Activated CD4-positive, alpha-beta T cell treated with anti-CD3 and anti-CD28 coated beads for 24 hours (primary cell): ENCODE measurements at regions not wholly inside any gene's neighbourhood (a gene's known extent, or its start where the extent isn't known, plus 50 kb on each side); places are given as distances from the start of the nearest gene placed in this dataset.

Experiments used
- DNase-seq, 2 donors: peaks; one replicate each; pipeline ENCODE4 v3.0.0-alpha.2; 2020; ENCODE audit warnings: low read depth in 2 of 2

DNA sequence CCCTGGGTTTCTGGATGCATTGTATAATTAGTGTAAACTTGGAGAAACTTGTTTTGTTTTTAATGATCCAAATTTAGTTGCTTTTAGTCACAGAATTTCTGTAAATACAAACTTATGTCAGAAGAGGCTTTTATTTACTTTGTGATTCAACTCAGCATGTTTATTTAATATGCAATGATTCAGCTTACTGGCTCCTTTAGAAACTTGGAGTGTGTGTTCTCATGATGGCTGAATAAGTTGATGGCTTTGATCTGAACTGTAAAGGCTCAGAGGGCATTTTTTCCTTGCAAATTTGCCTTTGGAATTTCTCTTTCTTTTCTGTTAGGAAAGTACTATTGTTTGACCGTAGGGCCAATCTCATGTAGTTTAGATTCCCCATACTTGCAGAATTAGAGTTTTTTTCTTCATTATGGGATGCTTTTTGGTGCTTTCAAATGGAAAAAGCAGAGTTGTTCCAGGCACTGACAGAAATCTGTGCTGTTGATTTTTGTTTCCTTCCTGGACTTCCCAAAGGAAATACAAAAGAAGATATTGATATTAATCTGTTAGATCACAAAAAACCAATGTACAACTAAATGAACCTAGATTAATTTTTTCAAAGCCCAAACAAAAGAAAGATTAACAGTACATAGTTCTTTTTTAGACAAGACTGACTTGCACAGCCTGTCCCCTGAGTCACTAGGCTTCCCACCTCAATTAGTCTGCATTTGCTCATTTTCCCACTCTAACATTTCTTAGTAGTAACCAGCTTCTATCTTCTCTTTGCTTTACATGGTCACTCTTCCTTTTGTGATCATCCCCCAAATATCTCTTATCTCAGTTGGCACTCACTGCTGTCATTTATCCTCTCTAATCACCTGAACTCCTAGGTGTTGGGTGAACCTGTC lies 96.8 kb upstream of the AGR3 start:
- no peak for DNase-seq

DNA sequence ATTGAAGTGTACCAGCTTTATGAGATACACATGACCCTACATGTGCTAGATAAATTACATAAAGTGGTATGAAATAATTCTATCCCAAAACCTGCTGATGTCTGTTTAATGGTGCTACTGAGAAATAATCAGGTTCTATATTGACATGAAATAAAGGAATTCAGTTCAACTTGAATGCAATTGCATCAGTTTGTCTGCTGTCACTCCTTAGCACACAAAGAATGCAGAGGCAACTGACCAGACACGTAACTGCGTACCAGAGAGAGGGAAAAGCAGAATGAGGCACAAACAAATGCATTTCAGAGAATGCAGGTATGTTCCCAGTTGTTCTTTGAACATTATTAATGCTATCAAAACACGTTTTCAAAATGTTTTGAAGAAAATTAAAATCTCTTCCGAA lies 98.8 kb upstream of the AGR3 start:
- no peak for DNase-seq

DNA sequence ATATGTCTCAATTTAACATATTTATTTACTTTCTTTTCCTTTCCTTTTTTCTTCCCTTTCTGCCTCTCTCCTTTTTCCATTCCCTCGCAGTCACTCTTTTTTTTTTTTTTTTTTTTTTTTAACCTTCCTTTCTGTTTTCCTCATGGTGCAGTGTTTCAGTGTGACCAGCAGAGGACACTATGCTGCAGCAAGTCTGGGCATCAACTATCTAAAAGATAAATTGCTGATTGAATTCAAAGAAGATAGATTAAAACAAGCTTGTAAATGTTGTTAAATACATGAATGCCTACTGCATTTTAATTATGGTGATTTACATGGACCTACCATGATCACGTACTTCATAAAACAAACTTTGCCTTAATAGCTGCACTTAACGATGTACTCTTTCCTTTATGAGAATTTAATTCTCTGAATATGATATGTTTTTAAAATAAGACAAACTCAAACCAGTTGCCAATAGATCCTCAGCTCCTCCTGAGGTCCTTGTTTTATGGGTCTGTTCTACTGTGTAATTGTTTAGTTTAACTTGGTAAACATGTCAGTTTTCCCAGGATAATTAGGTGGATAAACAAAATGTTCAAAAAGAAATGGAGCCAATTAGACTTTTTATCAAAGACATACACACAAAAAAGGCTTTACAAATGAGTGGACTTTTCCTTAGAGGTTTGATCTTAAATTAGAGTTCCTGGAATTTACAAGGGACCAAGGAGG lies 101.0 kb upstream of the AGR3 start:
- DNase-seq: no peak

DNA sequence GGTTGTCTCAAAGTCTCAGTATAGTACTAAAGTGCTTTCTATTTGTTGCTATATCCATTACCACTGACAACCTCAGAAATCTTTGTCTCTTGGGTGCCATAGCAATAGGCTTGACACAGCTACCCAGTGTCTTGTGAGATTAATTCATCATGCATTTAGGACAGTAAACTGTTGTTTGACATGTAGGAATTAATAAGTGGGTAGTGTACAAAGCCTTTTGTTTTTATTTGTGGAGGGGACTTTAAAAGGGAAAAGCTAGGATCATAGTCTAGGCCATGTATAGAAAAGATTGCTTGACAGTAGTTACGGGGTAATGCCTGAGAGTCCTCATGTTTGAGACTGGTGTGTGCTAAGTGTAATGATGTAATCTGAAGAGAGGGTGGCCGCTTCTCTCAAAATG lies 102.6 kb upstream of the AGR3 start:
- DNase-seq: no peak

DNA sequence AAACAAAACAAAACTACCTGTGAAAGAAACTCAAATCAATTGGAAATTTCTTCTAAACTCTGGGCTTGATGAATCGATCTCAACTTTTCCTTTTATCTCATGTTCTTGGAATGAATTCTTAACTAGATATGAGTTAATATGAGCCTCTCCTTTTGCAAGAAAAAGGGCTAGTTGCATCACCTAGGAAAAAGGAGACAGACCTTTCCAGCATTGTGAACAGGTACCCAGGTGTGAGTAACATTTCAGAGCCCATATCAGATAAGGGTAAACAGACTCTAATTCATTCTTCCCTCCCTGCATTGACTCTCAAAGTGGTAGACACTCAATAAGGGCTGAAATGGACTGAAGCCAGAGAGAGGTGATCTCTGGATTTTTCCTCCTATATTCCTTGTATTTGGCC lies 103.8 kb upstream of the AGR3 start:
- no peak for DNase-seq

DNA sequence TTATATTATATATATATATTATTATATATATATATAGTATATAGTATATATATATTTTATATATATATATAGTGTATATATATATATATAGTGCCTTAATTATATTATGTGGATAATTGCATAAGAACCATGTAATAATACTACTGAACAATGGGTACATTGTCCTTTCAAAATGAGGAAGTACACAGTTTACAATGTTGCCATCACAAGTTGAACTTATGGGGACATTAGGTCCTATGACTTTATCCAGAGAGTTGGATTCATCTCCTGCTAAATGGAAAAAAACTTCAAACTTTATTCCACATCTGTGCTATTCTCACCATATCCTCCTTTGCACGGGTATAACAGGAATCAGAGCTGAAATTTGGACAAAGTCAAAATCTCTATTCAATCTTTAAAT lies 105.0 kb upstream of the AGR3 start:
- DNase-seq: no peak

DNA sequence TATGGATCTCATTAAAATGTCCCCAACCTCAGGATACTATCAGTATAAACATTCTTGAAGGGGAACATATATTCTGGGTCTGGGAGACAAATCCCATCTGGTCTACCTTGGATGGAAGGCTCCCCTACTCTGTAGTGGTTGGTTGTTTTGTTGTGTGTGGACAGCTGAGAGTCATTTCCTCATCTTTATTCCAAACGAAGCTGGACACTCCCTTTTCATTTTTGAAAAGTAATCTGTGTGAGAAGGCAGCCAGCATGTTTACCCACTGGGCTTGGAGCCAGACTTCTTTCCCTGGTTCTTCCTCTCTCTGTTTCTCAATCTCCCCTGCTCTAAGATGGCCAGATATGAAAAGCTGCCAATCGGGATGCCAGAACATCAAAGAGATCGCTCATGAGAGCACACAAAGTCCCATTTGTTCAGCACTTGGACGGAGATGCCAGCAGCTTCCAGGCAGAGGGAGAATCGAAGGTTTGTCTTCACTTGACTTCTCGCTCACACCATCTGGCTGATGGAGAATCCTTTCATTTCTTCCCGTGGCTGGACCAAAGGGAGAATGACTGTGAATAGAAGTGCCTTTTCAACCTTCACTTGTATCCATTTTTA lies 108.1 kb upstream of the AGR3 start:
- no peak for DNase-seq

DNA sequence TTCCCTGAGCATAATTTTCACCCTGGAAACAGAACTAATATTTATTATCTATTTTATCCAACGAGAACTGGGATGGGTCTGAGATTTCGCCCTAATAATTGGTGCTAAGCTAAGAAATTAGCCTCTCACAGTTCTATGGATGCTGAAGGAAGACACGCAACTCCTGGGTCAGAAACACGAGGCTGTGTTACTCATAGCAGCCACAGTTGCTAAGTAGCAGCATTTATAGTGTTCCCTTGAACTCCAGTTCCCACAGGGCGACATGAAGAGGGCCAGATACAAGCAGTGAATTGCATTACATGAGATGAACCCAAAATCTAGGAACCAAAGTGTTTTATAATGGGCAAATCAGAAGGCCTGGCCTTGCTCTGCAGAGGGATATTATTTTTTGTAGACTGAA lies 109.8 kb upstream of the AGR3 start:
- DNase-seq: no peak

DNA sequence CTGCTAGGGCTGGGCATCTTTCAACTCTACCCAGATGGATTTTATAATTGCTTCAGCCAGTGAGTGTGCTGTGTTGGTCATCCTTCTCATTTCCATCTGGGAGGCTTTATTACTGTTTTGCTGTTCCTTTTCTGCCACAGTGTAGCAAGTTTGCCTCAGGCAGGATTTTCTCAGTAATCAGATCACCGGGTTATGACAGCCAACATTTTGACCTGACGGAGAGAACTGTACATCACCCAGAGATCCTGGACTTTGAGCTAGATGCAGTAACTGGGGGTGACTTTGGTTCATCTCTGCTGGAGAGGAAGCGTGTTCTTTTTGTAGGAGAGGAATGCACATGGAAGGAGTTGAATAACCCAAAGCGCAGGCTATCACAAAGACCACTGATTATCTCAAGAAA lies 111.8 kb upstream of the AGR3 start:
- no peak for DNase-seq

DNA sequence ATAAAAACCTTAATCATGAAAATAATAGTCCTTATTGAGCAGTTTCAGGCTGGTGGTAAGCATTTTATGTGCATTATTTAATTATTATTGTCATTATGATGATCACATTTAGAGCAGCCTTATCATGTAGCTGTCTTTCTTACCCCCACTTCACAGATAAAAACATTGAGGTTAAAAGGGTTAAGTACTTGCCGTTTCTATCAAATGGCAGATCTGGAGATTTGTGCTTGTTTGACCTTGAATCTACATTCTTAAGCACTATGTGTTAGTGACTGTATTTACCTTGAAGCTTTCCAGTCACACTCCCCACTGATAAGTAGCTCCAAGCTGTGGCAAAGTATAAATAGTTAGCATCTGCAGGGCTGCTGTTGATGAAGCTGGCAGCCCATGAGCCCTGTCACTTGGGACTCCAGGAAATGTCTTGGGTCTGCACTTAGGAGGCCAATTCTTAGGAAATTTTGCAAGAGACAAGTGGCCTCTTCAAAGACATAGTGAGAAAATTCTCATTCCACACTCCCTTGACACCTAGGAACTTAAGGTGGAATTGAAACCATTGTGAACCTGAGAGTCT lies 116.8 kb upstream of the AGR3 start:
- DNase-seq: no peak

DNA sequence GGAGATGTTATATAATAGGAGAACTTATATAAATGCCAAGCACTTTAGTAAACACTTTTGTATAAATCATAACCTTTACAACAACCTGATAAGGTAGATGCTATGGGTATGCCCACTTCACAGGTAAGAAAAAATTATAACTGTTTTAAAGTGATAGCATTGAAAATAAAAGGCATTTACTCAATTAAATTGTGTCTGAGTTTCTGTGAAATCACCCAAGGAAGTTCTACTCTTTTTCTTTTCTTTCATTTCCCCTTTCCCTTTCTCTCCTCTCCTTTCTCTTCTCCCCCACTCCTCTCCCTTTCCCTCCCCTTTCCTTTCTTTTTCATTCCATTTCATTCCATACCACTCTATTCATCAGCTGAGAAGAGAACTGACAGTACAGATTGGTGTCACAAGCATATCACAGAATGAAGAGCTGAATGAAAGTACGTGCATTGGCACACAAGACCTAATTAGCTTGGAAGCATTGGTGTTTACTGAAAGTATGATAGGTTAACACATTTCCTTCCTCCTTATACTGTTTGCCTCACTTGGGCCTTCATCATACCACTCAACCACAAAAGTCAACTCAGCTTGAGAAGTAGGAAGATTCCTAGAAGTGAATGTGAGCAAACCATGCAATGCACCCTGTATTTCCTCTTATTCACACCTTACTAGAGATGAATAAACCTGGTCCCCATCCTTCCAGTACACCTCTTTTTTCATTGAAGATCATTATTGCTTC lies 117.9 kb upstream of the AGR3 start:
- no peak for DNase-seq

DNA sequence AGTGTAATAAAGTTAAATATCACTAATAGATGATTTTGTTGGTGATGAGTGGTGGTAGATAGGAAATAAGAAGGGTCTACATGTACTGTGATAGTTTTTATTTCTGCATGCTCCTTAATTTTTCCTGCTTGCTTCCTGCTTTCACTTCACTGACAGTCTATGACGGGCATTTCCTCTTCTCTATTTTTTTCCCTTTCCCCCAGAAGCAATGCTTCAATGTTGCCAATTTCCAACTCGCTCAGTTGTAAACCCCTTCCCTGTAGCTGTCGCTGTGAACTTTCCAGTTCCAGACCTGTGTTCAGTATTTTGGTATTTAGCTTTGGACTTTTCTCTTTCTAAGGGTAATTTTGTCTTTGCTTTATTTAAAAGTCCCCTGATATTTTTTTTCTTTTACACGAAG lies 123.5 kb upstream of the AGR3 start:
- no peak for DNase-seq

DNA sequence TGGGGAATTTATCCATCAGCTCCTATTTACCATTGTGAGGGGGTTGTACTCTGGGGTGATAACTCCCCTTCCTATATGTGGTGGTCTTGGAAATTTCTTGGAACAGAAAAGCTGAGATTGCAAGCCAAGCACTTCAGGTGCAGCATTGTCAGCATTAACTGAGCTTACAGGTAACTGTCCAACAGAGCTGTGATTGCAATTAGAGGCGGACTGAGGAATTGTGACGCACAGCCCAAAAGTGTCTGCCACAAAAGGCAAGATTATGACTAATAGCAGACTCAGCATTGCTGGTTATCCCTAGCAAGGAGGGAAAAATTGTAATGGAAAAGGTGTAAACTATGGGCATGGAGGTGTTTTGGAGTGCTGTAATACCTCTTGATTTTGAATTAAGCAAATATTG lies 126.1 kb upstream of the AGR3 start:
- DNase-seq: no peak

DNA sequence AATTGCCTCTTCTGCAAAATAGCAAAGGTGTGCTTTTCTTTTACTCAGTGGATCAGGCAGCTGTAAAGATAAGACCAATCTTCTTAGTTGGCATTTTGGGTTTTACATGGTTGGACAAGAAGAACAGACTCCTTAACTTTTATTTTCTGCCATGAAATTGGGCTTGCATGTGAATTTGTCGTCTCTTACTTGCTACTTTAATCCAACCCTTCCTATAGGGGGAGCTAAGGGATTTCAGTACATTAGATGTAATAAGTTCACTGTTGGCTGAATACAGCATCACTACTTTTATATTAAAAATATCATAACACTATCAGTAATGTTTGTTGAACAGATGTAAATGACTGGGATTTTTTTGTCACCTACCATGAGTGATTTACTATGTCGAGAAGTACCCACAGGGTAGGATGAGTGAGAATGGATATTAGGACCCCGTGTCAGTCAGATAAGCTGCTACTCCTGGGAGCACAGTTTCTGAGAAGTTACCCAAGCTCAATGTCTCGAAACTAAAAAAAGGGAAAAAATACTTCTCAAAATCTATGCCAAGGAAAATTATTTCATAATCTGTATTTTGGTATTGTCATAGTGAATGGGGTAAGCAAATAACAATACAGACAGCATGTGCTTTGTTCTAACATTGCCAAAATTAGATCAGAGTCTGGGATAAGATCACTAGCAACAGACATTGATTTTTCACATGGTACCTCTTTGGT lies 127.4 kb upstream of the AGR3 start:
- DNase-seq: no peak

DNA sequence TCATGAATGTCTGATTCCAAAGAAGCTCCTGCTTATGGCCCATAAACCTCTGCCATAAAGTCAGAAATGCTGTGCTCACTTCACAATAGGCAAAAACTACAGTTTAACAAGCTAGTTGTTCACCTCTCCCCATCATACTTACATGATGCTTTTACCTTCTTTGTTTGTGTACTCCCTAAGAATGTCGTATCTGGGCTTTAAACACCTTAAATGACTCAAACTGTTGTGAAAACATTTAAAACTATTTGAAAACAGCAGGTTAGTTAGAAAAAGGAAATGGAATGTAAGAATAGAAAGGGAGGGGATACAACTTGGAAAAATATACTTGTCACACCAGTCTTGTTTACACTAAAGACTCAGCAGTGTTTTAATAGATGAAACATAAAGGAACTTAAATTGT lies 128.2 kb upstream of the AGR3 start:
- no peak for DNase-seq

DNA sequence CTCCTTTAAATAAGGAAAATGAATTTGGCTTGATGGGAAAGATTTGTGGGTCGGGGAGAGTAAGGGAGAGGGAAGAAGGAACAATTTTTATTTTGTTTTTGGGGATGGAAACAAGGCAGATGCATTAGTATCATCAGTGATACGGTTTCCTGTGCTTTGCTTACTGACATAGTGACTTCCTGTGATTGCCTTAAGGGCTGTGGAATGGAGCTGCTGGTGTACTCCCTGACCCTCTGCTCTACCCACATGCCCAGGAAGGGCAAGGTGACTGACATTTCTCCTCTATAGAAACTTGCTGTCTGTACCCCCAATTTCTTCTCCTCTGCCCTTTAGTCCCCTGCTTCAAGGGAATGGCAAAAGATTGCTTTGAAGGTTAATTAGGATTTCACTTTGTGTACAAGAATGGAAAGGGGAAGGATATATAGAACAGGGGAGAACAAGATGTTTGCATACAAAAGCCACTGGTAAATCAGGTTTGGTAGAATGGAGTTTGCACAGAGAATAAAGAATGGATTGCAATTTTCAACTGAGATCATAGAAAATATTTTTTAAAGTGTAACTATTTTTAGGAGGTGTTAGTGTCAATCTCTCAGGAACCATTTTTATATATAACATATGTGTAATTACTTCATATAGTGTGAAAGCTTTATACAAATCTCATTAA lies 129.0 kb upstream of the AGR3 start:
- no peak for DNase-seq

DNA sequence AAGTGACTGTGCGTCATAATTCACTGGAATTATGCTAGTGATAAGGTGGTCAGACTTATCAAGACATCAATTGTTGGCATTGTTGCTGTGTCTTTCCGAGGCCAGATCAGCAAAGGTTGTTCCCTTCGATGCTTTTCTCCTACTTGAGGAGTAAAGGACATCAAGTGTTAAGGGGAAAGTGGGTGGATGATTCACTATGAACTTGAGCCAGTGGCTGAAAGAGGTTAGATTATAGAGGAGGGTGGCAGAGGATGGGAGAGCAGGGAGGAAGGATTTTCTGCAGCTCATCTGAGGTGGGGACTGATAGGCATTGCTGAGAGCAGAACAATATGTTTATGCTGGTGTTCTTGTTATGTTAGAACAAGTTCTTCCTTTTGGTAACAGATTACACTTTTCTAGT lies 131.4 kb upstream of the AGR3 start:
- no peak for DNase-seq

DNA sequence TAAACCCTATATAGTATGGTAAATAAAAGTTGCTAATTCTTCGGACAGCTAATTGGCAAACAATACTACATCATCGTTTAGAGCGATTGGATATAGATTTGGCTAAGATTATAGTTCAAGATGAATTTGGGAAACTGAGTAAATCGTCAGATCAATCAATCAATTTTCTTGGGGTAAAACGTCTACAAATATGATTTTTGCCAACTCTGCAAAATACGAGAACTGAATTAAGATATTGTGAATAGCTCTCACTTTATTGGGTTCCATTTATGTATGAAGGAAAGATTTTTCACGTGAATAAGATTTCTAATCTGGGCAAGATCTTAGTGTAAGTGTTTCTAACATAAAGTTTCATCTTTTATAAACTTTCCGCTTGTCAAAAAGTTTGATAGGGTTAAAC lies 132.9 kb upstream of the AGR3 start:
- no peak for DNase-seq

DNA sequence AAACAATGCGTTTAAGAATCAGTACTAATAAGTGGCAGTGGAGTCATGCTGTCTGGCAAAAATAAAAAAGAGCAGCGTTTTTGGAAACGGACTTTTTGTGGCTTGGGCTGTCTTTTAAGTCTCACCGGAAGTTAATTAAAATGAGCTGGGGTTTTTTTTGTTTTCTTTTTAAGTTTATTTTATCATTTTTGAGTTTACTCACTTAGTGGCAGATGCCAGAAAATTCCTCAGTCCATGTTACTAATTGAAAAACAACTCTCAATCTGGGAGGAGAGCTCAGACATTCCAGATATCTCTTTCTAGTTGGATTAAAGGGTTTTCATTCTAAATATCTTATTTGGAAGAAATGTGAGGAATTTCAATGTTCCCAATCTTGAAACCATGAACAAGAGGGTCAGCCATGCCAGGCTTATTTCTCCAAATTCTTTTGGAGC lies 133.8 kb upstream of the AGR3 start:
- no peak for DNase-seq

DNA sequence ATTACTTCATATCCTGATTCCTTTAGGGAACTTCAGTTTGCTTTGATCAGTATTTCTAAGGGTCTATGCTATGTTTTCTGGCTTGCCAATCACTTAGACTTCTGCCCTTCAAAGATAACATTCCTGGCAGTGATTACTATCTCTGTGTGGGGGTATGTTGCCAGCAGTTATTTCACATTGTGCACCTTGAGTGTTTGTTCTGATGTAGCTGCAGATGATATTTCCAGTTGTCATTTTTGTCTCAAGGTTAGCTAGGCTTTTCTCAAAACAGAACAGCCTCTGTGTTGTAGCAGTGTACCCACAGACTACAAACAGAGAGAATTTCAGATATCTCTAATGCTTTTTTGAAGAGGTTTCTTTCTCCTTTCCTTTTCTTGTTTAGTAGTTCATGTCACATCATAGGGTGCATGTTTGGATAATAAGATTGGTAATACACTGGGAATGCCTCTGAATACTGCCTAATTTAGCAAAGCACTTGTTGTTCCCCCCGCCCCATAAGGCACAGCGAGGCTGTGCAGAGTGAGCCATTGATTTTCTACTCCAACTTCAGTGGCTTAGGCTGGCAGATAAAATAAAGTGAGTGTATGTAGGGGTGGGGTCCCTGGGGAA lies 134.7 kb upstream of the AGR3 start:
- DNase-seq: no peak
